Activated CD8-positive, alpha-beta T cell treated with anti-CD3 and anti-CD28 coated beads for 36 hours (primary cell): ENCODE measurements at regions not wholly inside any gene's neighbourhood (a gene's known extent, or its start where the extent isn't known, plus 50 kb on each side); places are given as distances from the start of the nearest gene placed in this dataset.

Experiments
- ATAC-seq: fragments of 200-7000 bp; cut with Tn5 transposase; one replicate; pipeline ENCODE4 v1.10.0; 2021; ENCODE audit warnings: mild to moderate bottlenecking, moderate library complexity
- CTCF ChIA-PET: fragments of 350-600 bp; sonication (Branson Sonifier 250); formaldehyde crosslinking; loops from one replicate; lab custom pipeline; 2021; ENCODE audit warnings: antibody characterized with exemption; lab: Charles Lee
- POLR2A ChIA-PET: fragments of 350-600 bp; sonication (Branson Sonifier 250); formaldehyde crosslinking; loops from one replicate; lab custom pipeline; 2021; ENCODE audit warnings: antibody characterized with exemption; lab: Charles Lee
- DNase-seq: peaks from one replicate; pipeline ENCODE4 v3.0.0-alpha.2; 2020
- H3K27ac Mint-ChIP-seq: one replicate; pipeline ENCODE4 v1.8.0; 2021; ENCODE audit warnings: mild to moderate bottlenecking, mixed read lengths
- H3K27me3 Mint-ChIP-seq: one replicate; pipeline ENCODE4 v1.8.0; 2021; ENCODE audit warnings: mixed read lengths
- H3K36me3 Mint-ChIP-seq: one replicate; pipeline ENCODE4 v1.8.0; 2021; ENCODE audit warnings: low read depth, mixed read lengths
- H3K4me1 Mint-ChIP-seq: one replicate; pipeline ENCODE4 v1.8.0; 2021; ENCODE audit warnings: low read depth, mixed read lengths
- H3K4me3 Mint-ChIP-seq: one replicate; pipeline ENCODE4 v1.8.0; 2021; ENCODE audit warnings: mild to moderate bottlenecking, moderate library complexity, mixed read lengths
- H3K9me3 Mint-ChIP-seq: one replicate; pipeline ENCODE4 v1.8.0; 2021; ENCODE audit warnings: mixed read lengths
- CTCF ChIP-seq: fragments of 200-600 bp; IDR thresholded peaks from one replicate; pipeline ENCODE4 v1.8.0; 2022; ENCODE audit warnings: antibody characterized with exemption, mild to moderate bottlenecking
- intact Hi-C: fragments of 100-400 bp; cut with micrococcal nuclease; formaldehyde crosslinking; loops from one replicate; pipeline ENCODE4 v1.10.0; 2022

GRCh38 chr6:18733921-18734550 is 346.9 kb downstream of the RNF144B start:
- DNase-seq = no peak
- CTCF ChIA-PET = no interaction called here
- H3K36me3 Mint-ChIP-seq = no peaks in the 10 kb centered on the region
- H3K9me3 Mint-ChIP-seq = peaks cover 9% of the 10 kb centered on the region
- H3K27ac Mint-ChIP-seq = no peak overlapping the region
- no peak for TF ChIP-seq CTCF
- intact Hi-C loops = no loop called here
- H3K4me1 Mint-ChIP-seq = no peaks in the 10 kb centered on the region
- no peaks in the 10 kb centered on the region for H3K27me3 Mint-ChIP-seq
- H3K4me3 Mint-ChIP-seq = no peak overlapping the region
- no peak for ATAC-seq
- POLR2A ChIA-PET = no interaction called here

- no peak for ATAC-seq
- H3K27ac Mint-ChIP-seq = no peak overlapping the region
- no peaks in the 10 kb centered on the region for H3K9me3 Mint-ChIP-seq
- POLR2A ChIA-PET = interaction anchor here (0.7 kb wide), 1 partner anchor 135 kb away, joined by 3 read pairs; no protein-coding TSS in a partner anchor
- no peaks in the 10 kb centered on the region for H3K4me1 Mint-ChIP-seq
- TF ChIP-seq CTCF = no peak
- H3K27me3 Mint-ChIP-seq = no peaks in the 10 kb centered on the region
- no peak for DNase-seq
- no peaks in the 10 kb centered on the region for H3K36me3 Mint-ChIP-seq
- intact Hi-C loops = no loop called here
- CTCF ChIA-PET = no interaction called here
- H3K4me3 Mint-ChIP-seq = no peak overlapping the region
These were observed 354.6 kb downstream of the RNF144B start for GRCh38 chr6:18741741-18742140.

GRCh38 chr6:18742406-18742805 is 355.3 kb downstream of the RNF144B start:
- Mint-ChIP-seq H3K9me3 (no peaks in the 10 kb centered on the region), H3K36me3 (no peaks in the 10 kb centered on the region), H3K27ac (no peak overlapping the region), H3K27me3 (no peaks in the 10 kb centered on the region), H3K4me3 (no peak overlapping the region), H3K4me1 (no peaks in the 10 kb centered on the region)
- CTCF ChIA-PET = no interaction called here
- POLR2A ChIA-PET = interaction anchor here (0.7 kb wide), 1 partner anchor 135 kb away, joined by 3 read pairs; no protein-coding TSS in a partner anchor
- no peak for DNase-seq
- no peak for ATAC-seq
- intact Hi-C loops = no loop called here
- no peak for TF ChIP-seq CTCF

GRCh38 chr6:18746727-18747126 is 359.6 kb downstream of the RNF144B start:
- H3K27ac Mint-ChIP-seq = no peak overlapping the region
- H3K9me3 Mint-ChIP-seq = no peaks in the 10 kb centered on the region
- POLR2A ChIA-PET = no interaction called here
- H3K36me3 Mint-ChIP-seq = no peaks in the 10 kb centered on the region
- ATAC-seq = no peak
- no peak for TF ChIP-seq CTCF
- intact Hi-C loops = no loop called here
- no peaks in the 10 kb centered on the region for H3K27me3 Mint-ChIP-seq
- DNase-seq = no peak
- H3K4me3 Mint-ChIP-seq = no peak overlapping the region
- CTCF ChIA-PET = interaction anchor here (1.4 kb wide), 1 partner anchor 88 kb away, joined by 3 read pairs; no protein-coding TSS in a partner anchor
- no peaks in the 10 kb centered on the region for H3K4me1 Mint-ChIP-seq

GRCh38 chr6:18748314-18748713 is 361.2 kb downstream of the RNF144B start:
- TF ChIP-seq CTCF = no peak
- POLR2A ChIA-PET = no interaction called here
- CTCF ChIA-PET = interaction anchor here (1.4 kb wide), 1 partner anchor 87 kb away, joined by 3 read pairs; no protein-coding TSS in a partner anchor
- H3K36me3 Mint-ChIP-seq = no peaks in the 10 kb centered on the region
- H3K27me3 Mint-ChIP-seq = no peaks in the 10 kb centered on the region
- DNase-seq = no peak
- no peak overlapping the region for H3K4me3 Mint-ChIP-seq
- intact Hi-C loops = no loop called here
- no peaks in the 10 kb centered on the region for H3K4me1 Mint-ChIP-seq
- no peak overlapping the region for H3K27ac Mint-ChIP-seq
- no peaks in the 10 kb centered on the region for H3K9me3 Mint-ChIP-seq
- ATAC-seq = no peak
